ENCODE measurements at regions not wholly inside any gene's neighbourhood (a gene's known extent, or its start where the extent isn't known, plus 50 kb on each side); places are given as distances from the start of the nearest gene placed in this dataset.

DNA sequence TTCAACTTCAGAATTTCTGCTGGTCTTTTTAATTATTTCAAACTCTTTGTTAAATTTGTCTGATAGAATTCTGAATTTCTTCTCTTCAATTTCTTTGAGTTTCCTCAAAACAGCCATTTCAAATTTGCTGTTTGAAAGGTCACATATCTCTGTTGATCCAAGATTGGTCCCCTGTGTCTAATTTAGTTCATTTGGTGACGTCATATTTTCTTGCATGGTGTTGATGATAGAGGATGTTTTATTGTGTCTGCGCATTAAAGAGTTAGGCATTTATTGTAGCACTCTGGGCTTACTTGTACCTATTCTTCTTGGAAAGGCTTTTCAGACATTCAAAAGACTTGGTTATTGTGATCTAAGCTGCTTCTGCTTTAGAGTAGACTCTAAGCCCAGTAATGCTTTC is 698.4 kb upstream of the LRRTM1 start:
- TF ChIP-seq CTCF (conservative IDR thresholded peaks at IDR 0.05; ENCODE audit: low read depth, low read length) (no peak), EZH2 (IDR thresholded peaks at IDR 0.05; ENCODE audit: low read length, unreplicated experiment) (no peak), EZH2phosphoT487 (IDR thresholded peaks at IDR 0.05; ENCODE audit: borderline replicate concordance, low read length) (no peak)
